T-helper 2 cell (primary cell): ENCODE measurements at regions not wholly inside any gene's neighbourhood (a gene's known extent, or its start where the extent isn't known, plus 50 kb on each side); places are given as distances from the start of the nearest gene placed in this dataset.
"Not testable (repeated sequence)": the region's sequence is repeated elsewhere in the genome, so short reads cannot be mapped to it uniquely, and the experiment has no call there.

ENCODE experiments used
- DNase-seq, 5 experiments: peaks; one replicate each; pipeline versions ENCODE4 v3.0.0 to v3.0.0-alpha.2; 2012 to 2022

- peak in 1 of 5 experiments; percentile 45 for DNase-seq
Observed at GRCh38 chr4:173752610-173753230, 222.7 kb upstream of the HAND2 start.

DNA sequence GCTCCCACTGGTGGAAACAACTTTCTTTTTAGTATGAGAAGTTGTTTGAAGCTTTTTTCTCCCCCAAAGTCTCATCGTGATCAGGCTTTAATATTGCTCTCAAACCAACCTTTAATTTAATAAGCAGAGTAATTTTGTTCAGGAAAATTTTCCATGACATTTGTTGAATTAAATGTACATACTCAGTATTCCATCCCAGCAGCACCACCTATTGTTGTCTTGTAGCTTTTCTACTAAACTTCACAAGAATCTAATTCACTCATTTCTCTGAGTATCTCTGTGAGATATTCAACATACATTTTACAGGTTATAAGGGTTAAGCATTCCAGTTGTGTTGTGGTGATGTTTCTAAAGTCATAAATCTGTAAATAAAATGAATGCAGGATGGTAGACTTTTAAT lies 218.3 kb upstream of the HAND2 start:
- DNase-seq: no peak

DNA sequence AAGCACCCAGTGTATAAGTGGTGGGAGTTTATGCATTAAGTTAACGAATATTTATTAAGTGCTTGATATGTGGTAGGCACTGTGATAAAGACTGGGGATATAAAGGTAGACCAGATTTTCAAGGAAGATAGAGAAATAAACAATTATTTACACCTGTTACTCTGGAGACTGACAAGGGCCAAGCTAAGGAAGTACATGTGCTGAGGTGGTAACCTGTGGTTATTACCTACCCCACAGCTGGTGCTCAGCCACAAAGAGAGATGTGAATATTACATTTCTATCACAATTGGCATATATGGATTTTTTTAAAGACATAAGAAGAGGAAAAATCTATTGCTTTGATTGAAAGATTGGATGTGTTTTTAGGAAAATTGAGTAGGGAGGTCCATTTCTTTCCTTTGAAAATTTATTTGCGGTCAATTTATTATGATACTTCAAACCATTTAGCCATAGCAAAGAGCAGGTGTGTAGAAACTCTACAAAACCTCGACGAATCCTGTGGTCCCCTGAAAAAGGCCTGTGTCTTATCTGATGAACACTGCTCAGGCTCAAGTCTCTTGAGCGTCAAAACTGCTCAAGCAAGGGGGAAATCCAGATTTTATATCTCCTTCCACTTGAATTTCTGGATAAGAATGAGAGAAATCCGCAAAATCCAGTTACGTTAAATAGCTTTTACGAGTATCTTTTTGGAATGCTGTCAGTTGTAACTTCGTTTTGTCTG lies 217.7 kb upstream of the HAND2 start:
- DNase-seq: no peak

GRCh38 chr4:173746424-173746823 lies 216.4 kb upstream of the HAND2 start:
- DNase-seq: no peak

DNA sequence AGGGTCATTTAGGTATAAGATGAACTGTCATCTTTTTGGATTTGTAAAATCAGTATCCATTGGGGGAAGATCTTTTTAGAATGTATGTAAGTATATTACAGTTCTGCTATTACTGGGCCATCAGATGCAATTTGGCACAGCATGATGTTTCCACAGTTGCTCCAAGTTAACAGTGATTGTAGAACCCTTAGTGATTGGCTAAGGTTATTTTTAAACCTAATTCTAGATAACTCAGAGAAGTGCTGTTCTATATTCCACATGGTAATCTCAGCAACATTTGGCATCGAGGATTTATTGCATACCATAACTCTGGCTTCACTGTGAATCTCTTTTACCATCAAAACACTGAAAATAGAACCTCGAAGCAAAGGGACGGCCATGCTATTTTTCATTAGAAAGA lies 215.7 kb upstream of the HAND2 start:
- no peak for DNase-seq

GRCh38 chr4:173736840-173737239 lies 206.8 kb upstream of the HAND2 start:
- DNase-seq: no peak

DNA sequence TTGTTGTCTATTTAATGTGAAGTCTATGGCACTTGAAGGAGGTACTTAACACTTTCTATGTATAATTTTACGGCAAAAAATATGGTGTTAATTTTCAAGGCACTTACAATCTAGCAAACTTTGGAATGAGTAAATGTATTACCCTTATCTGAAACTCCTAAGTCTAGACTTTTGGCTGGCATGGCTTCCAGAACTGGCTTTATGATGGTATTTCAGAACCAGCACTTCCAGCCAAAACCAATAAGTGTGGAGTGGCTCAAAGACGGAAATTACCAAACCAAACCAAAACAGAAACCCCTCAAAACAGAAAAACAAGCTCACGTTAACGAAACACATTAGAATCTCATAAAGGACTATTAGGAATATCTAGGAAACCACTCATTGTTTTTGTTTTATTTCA lies 205.6 kb upstream of the HAND2 start:
- no peak for DNase-seq

DNA sequence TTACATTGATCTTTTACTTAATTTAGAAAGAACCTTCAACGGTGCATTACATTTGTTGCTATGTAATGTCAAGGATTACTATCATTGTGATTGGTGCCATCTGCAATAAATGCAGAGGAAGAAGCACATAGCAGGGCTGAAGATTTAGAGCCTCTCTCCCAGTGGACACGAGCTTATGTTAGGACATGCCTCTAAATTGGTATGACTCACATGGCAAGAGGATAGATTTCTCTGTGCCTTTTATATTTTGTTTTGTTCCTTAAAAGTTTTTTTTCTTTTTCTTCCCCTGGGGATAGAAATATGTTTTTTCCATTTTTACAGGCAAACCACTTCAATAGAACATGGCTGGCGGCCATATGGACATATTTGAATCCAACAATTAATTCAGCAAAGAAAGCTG lies 205.0 kb upstream of the HAND2 start:
- DNase-seq: no peak

DNA sequence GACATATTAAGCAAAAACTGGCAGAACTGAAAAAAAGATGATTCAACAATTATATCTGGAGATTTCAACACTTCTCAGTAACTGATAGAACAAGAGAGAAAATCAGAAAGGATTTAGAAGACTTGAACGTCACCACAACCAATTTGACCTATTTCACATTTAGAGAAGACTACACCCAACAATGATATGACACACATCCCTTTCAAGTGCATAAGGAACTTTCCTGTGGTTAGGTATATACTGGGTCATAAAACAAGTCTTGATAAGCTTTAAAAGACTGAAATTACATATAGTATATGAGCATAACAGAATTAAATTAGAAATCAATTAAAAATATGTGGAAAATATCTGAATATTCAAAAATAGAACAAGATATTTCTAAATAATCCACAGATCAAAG lies 201.2 kb upstream of the HAND2 start:
- DNase-seq: no peak

DNA sequence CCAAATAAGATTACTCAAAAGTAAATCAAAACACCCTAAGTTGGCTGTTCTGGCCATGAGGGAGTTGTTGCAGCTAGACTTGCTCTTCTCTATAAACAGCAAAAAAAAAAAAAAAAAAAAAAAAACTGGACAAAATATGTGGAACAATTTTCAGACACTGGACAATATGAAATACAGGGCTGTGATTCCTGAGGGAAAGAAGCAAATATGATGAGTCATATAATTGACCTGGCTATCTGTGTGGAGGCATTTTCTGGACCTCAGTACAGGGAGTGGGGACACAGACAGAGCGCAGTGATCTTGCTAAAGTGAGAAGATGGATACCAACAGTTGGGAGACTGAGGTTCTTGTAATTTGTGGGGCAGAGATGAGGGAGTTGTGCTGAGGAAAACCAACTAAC lies 192.0 kb upstream of the HAND2 start:
- DNase-seq: no peak

GRCh38 chr4:173718504-173718903 lies 188.5 kb upstream of the HAND2 start:
- DNase-seq: not testable (repeated sequence)

GRCh38 chr4:173717581-173717980 lies 187.6 kb upstream of the HAND2 start:
- no peak for DNase-seq

GRCh38 chr4:173714456-173714855 lies 184.4 kb upstream of the HAND2 start:
- DNase-seq: no peak

GRCh38 chr4:173713026-173713425 lies 183.0 kb upstream of the HAND2 start:
- DNase-seq: no peak

- no peak for DNase-seq
Observed at GRCh38 chr4:173707658-173708419, 177.8 kb upstream of the HAND2 start.

DNA sequence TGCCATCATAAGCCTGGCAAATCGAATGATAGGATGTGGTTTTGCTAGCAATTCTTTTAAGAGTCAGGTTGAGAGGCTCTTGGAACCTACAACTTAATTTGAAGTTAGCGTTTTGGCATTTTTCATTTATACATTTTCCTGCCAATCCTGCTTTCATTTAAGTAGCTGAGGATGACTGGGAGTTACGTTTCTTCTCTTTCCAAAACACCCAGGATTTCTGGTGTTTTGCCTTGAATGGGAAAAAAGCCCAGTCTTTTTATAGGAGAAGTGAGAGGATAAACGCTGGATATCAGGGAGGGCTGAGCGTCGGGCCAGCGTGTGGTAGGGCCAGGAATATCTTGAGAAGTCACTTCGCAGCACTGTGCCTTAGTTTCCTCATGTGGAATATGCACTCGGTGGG lies 174.2 kb upstream of the HAND2 start:
- DNase-seq: no peak

DNA sequence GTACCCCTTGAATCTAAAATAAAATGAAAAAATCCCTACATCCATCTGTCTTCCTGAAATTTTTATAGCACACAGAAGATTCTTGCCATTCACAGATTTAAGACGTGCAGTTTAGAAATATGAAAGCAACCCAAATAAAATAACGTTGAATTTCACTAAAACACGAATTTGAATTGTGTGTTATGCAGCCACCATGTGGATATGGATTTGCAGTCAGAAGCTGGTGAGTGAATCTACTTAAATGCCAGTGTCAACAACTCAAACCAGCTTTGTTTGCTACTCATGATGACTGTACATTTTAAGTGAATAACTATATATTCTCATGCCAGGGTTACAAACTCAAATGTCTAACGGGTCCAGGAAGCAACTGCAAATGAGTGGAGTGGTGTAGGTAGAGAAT lies 173.0 kb upstream of the HAND2 start:
- no peak for DNase-seq

DNA sequence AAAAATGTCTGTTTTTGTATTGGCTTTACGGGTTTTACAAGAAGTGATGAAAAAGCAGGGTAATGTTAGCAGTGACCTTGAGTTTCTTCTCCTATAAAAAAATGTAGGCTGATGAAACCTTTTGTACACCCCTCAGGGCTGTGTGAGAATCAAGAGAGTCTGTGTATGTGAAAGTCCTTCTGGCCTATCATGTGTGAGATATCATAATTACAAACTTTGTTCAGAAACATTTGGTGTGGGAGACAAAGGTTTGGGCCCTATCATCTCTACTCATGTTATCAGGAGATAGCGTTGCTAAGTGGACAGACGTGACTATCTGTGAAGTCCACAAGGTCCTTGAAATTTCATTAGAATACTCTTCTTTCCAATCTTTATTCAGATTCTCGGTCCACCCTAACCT lies 170.6 kb upstream of the HAND2 start:
- no peak for DNase-seq

DNA sequence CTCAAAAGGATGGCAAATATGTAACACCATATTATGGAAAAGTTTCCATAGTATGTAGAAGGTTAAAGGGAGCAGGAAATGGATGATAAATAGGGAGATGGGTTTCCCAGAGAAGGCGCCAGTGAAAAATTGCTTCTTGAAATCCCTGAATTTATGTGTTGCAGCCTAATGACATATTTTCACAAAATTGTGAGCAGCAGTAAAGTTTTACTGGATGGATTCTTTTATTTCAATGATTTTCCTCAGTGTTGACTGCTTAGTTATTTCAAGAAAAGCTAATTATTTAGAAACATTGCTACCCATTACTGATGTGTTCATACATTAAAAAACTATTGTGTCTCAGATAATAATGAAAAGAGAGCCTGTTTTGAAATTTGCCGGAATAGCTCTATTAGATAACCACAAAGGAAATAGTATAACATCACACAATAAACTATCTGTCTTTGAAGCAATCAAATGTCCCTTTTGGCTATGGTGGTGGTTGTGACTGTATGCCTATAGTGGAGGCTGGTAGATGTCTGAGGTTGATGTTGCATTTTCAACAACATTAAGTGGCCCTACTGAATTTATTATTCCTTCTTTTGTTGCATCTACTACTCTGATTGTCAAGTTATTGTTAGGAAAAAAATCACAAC lies 169.9 kb upstream of the HAND2 start:
- DNase-seq: no peak

DNA sequence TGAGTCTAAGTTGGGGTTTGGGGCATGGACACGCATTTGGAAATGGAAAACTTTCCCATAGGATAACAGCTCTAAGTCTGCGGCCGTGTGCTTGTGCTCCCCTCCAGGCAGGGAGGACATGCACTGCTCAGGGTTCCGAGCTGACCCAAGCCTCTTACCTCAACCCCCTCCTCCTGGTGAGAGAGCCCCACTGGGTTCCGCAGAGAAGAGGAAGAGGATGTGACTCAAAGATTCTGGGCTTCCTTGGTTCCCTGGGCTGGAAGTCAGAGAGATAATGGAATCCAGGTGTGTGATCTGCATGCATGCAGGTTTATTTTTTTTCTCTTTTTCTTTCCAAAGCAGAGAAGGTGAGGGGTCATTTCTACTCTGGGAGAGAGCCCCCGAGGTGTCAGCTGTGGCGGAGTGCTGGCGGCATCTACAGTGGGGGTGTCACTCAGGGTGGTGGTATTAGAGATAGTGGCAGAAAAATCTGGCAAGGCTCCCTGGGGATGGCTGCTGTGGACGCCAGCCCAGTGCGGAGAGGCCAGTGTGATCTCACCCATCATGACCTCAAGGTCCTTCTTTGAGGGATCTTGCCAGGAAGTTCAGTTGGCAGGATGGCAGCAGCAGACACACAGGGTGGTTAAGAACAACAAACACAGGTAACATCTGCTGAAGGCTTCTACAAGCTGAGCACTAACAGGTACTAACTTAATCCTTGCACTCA lies 168.7 kb upstream of the HAND2 start:
- no peak for DNase-seq

GRCh38 chr4:173697840-173698239 lies 167.8 kb upstream of the HAND2 start:
- DNase-seq: no peak

- no peak for DNase-seq
Observed at GRCh38 chr4:173696551-173696950, 166.5 kb upstream of the HAND2 start.

GRCh38 chr4:173696011-173696410 lies 166.0 kb upstream of the HAND2 start:
- DNase-seq: no peak
